B cell (primary cell): ENCODE measurements at regions not wholly inside any gene's neighbourhood (a gene's known extent, or its start where the extent isn't known, plus 50 kb on each side); places are given as distances from the start of the nearest gene placed in this dataset.

Experiments
- ATAC-seq: fragments of 200-7000 bp; cut with Tn5 transposase; one replicate; pipeline ENCODE4 v1.10.0; 2021; ENCODE audit warnings: low read depth, mild to moderate bottlenecking, moderate number of reproducible peaks, moderate library complexity
- CTCF ChIA-PET: fragments of 350-600 bp; sonication (Branson Sonifier 250); formaldehyde crosslinking; loops from one replicate; lab custom pipeline; 2021; ENCODE audit warnings: antibody characterized with exemption, inconsistent platforms; lab: Charles Lee
- POLR2A ChIA-PET: fragments of 350-600 bp; sonication (Branson Sonifier 250); formaldehyde crosslinking; loops from one replicate; lab custom pipeline; 2021; ENCODE audit warnings: antibody characterized with exemption; lab: Charles Lee
- DNase-seq: peaks from one replicate; pipeline ENCODE4 v3.0.0; 2013
- H2AFZ ChIP-seq: 2 replicates; pipeline ENCODE4 v1.6.1; 2012; ENCODE audit warnings: mild to moderate bottlenecking, low read depth, low read length; ENCODE audit not compliant: insufficient read depth, poor library complexity, severe bottlenecking
- H3K27ac ChIP-seq, 2 donors: 1 replicate in 1 of 2; 2 replicates in 1 of 2; pipeline ENCODE4 v1.5.1; 2012 to 2013; ENCODE audit warnings: low read length in 2 of 2, mild to moderate bottlenecking in 2 of 2, moderate library complexity in 1 of 2
- H3K27me3 ChIP-seq, 4 experiments: fragments of 200-600 bp in 1 of 4; sonication (generic) in 1 of 4; replicated peaks in 1 of 4; 1 replicate in 2 of 4; 2 replicates in 2 of 4; pipeline versions ENCODE4 v1.6.1 to v1.7.0; 2013 to 2016; ENCODE audit warnings: low read length in 3 of 4, mild to moderate bottlenecking in 2 of 4, mixed read lengths in 1 of 4, moderate library complexity in 1 of 4; ENCODE audit not compliant: insufficient read depth in 4 of 4, control insufficient read depth in 3 of 4; ENCODE audit errors: control extremely low read depth in 1 of 4
- H3K36me3 ChIP-seq, 2 experiments: replicated peaks in 1 of 2; 1 replicate in 1 of 2; 2 replicates in 1 of 2; pipeline versions ENCODE4 v1.6.1 to v1.7.1; 2013; ENCODE audit warnings: low read length in 1 of 2; ENCODE audit not compliant: insufficient read depth in 2 of 2, control insufficient read depth in 1 of 2; ENCODE audit errors: control extremely low read depth in 1 of 2, extremely low read depth in 1 of 2
- H3K4me1 ChIP-seq, 2 donors: fragments of 200-600 bp in 1 of 2; sonication (generic) in 1 of 2; 1 replicate in 1 of 2; 2 replicates in 1 of 2; pipeline versions ENCODE4 v1.5.1 to v1.6.1; 2013 to 2017; ENCODE audit warnings: low read length in 2 of 2; ENCODE audit not compliant: control insufficient read depth in 2 of 2, insufficient read depth in 2 of 2
- H3K4me2 ChIP-seq: replicated peaks from 2 replicates; pipeline ENCODE3; 2012; ENCODE audit warnings: mild to moderate bottlenecking, low read depth, low read length; ENCODE audit not compliant: poor library complexity, severe bottlenecking
- H3K4me3 ChIP-seq, 5 experiments: fragments of 200-600 bp in 1 of 5; sonication (generic) in 1 of 5; 1 replicate in 3 of 5; 2 replicates in 2 of 5; pipeline versions ENCODE4 v1.5.1 to v1.7.0; 2011 to 2016; ENCODE audit warnings: low read length in 4 of 5, mild to moderate bottlenecking in 4 of 5, low read depth in 2 of 5, control low read depth in 1 of 5, moderate library complexity in 1 of 5; ENCODE audit not compliant: insufficient read depth in 1 of 5; ENCODE audit errors: control extremely low read depth in 1 of 5, extremely low read depth in 1 of 5
- H3K79me2 ChIP-seq: fragments of 200-600 bp; sonication (generic); one replicate; pipeline ENCODE4 v1.6.0; 2016; ENCODE audit warnings: low read length; ENCODE audit not compliant: control insufficient read depth, insufficient read depth
- H3K9ac ChIP-seq: fragments of 200-600 bp; sonication (generic); 2 replicates; pipeline ENCODE4 v1.6.1; 2017; ENCODE audit warnings: mild to moderate bottlenecking, low read length, moderate library complexity
- H3K9me3 ChIP-seq, 3 donors: one replicate each; pipeline versions ENCODE4 v1.6.1 to v1.7.1; 2013; ENCODE audit warnings: low read length in 2 of 3; ENCODE audit not compliant: control insufficient read depth in 2 of 3, insufficient read depth in 1 of 3; ENCODE audit errors: control extremely low read depth in 1 of 3
- H4K20me1 ChIP-seq: 2 replicates; pipeline ENCODE4 v1.6.0; 2012; ENCODE audit warnings: mild to moderate bottlenecking, low read length; ENCODE audit not compliant: insufficient read depth, control insufficient read depth, poor library complexity, severe bottlenecking
- H3K27ac Mint-ChIP-seq: one replicate; pipeline ENCODE4 v1.8.0; 2021; ENCODE audit warnings: mixed read lengths
- H3K27me3 Mint-ChIP-seq: one replicate; pipeline ENCODE4 v1.8.0; 2021; ENCODE audit warnings: mixed read lengths
- H3K4me1 Mint-ChIP-seq: one replicate; pipeline ENCODE4 v1.8.0; 2021; ENCODE audit warnings: mixed read lengths
- H3K4me3 Mint-ChIP-seq: one replicate; pipeline ENCODE4 v1.8.0; 2021; ENCODE audit warnings: mixed read lengths
- H3K9me3 Mint-ChIP-seq: one replicate; pipeline ENCODE4 v1.8.0; 2022; ENCODE audit warnings: mixed read lengths; ENCODE audit not compliant: insufficient read depth
- EZH2 ChIP-seq: IDR thresholded peaks from 2 replicates; pipeline ENCODE4 v1.6.1; 2012; ENCODE audit warnings: borderline replicate concordance, low read depth, mild to moderate bottlenecking, moderate library complexity, low read length; ENCODE audit not compliant: insufficient read depth, poor library complexity, severe bottlenecking
- WGBS: methylation state at CpG from one replicate; pipeline ENCODE4 v1.1.5; 2013; ENCODE audit warnings: missing lambda C conversion rate; ENCODE audit not compliant: insufficient coverage; 5-methylcytosine and 5-hydroxymethylcytosine counted together
- intact Hi-C: fragments of 100-400 bp; cut with micrococcal nuclease; formaldehyde crosslinking; loops from one replicate; pipeline ENCODE4 v1.10.0; 2022
- TF ChIP-seq, protein P1 (sequence below): fragments of 200-600 bp; IDR thresholded peaks from one replicate; pipeline ENCODE4 v1.8.0; 2022; ENCODE audit warnings: antibody characterized with exemption, mild to moderate bottlenecking

DNA sequence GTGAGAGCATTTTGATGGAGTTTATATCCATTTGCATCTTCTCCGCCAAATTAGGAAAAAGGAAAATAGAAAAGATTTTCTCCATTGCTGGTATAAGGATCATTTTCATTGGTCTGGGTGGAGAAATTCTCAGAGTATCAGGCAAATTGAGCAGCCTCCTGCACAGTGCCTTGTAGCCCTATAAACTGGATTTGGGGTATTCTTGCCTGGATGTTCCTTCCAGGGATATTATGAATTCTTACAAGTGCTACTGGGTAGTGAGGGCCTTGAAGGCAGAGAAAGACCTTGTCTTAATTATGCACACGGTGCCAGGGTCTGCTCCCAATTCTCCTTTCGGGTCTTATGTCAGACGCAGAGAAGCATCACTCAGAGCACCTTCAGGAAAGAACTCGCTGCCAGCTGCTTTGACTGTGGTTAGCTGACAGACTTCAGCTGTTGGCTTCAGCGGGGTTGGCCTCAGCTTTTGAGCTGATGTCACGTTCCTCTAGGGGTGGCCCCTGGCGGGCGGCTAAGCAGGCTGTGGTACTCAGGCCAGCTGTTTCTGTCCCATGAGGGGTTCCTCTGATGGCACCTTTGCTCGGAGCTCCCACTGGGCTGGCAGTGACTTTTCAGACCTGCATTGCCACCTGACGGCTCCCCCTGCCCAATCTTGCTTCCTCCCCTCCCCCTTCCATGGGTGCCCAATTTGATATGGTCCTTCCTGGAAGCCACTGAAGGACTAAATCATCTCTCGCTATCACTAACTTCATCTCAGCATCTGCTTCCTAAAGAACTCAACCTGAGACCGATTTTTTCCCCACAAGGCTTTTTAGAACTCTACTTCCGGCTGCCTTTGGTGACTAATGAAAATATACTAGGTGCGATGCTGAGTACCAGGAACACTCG lies 519.5 kb downstream of the BCOR start:
- Mint-ChIP-seq H3K4me3 (peak overlapping the region; percentile 23), H3K4me1 (peaks cover 9% of the 10 kb centered on the region), H3K27ac (no peak overlapping the region), H3K27me3 (peaks cover 16% of the 10 kb centered on the region), H3K9me3 (no peaks in the 10 kb centered on the region)
- Histone ChIP-seq H3K4me1 (peaks cover 3 to 10% of the 10 kb centered on the region in 2 donors), H3K27me3 (peaks cover 0 to 2% (median 0%) of the 10 kb centered on the region in 4 experiments), H3K9ac (no peak overlapping the region), H3K27ac (no peak overlapping the region), H2AFZ (no peak overlapping the region), H3K36me3 (no peaks in the 10 kb centered on the region), H3K79me2 (no peaks in the 10 kb centered on the region), H4K20me1 (no peaks in the 10 kb centered on the region), H3K9me3 (no peaks in the 10 kb centered on the region), H3K4me3 (no peak overlapping the region), H3K4me2 (peak overlapping the region; percentile 33)
- no peak for TF ChIP-seq EZH2
- TF ChIP-seq, protein P1, sequence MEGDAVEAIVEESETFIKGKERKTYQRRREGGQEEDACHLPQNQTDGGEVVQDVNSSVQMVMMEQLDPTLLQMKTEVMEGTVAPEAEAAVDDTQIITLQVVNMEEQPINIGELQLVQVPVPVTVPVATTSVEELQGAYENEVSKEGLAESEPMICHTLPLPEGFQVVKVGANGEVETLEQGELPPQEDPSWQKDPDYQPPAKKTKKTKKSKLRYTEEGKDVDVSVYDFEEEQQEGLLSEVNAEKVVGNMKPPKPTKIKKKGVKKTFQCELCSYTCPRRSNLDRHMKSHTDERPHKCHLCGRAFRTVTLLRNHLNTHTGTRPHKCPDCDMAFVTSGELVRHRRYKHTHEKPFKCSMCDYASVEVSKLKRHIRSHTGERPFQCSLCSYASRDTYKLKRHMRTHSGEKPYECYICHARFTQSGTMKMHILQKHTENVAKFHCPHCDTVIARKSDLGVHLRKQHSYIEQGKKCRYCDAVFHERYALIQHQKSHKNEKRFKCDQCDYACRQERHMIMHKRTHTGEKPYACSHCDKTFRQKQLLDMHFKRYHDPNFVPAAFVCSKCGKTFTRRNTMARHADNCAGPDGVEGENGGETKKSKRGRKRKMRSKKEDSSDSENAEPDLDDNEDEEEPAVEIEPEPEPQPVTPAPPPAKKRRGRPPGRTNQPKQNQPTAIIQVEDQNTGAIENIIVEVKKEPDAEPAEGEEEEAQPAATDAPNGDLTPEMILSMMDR: no peak
- intact Hi-C loops: no loop called here
- peak; percentile 94 for ATAC-seq
- WGBS: 11% methylated on average over 9 of the region's 16 CpGs
- peak; percentile 65 for DNase-seq
- CTCF ChIA-PET: interaction anchor here (1.2 kb wide), 1 partner anchor 14 kb away, joined by 3 read pairs; no protein-coding TSS in a partner anchor
- POLR2A ChIA-PET: no interaction called here

DNA sequence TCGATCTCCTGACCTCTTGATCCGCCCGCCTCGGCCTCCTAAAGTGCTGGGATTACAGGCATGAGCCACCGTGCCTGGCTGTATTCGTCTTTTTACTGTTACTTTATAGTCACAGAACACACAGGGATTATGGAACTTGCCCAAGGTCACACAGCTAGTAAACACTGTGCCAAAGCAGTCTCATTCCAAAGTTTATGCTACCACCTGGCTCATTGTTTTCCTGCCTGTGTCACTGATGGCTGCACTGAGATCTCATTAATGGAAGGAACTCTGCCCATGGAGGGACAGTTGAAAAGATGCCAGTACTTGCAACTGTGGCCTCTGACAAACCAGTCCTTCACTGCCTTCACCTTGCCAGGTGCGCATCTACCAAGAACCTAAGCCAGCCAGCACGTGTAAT lies 517.7 kb downstream of the BCOR start:
- Histone ChIP-seq H2AFZ (no peak overlapping the region), H3K9ac (no peak overlapping the region), H3K4me1 (peaks cover 3 to 10% of the 10 kb centered on the region in 2 donors), H3K27me3 (peaks cover 0 to 2% (median 0%) of the 10 kb centered on the region in 4 experiments), H3K36me3 (no peaks in the 10 kb centered on the region), H3K4me3 (no peak overlapping the region), H4K20me1 (no peaks in the 10 kb centered on the region), H3K27ac (no peak overlapping the region), H3K4me2 (no peak overlapping the region), H3K9me3 (no peaks in the 10 kb centered on the region), H3K79me2 (no peaks in the 10 kb centered on the region)
- Mint-ChIP-seq H3K9me3 (no peaks in the 10 kb centered on the region), H3K27me3 (peaks cover 16% of the 10 kb centered on the region), H3K4me3 (no peak overlapping the region), H3K4me1 (peaks cover 9% of the 10 kb centered on the region), H3K27ac (no peak overlapping the region)
- DNase-seq (no peak), ATAC-seq (no peak)
- intact Hi-C loops: no loop called here
- ChIA-PET POLR2A (no interaction called here), CTCF (no interaction called here)
- 98% methylated on average over 6 of the region's 8 CpGs for WGBS
- TF ChIP-seq, protein P1: no peak
- no peak for TF ChIP-seq EZH2
